ENCODE measurements at regions not wholly inside any gene's neighbourhood (a gene's known extent, or its start where the extent isn't known, plus 50 kb on each side); places are given as distances from the start of the nearest gene placed in this dataset.

GRCh38 chr9:28671000-28671399, 1097.7 kb upstream of the C9orf72 start:
- TF ChIP-seq EZH2phosphoT487 (IDR thresholded peaks at IDR 0.05; ENCODE audit: borderline replicate concordance) (no peak), CTCF (conservative IDR thresholded peaks at IDR 0.05; ENCODE audit: low read length) (no peak)

GRCh38 chr9:28678097-28678496, 1104.8 kb upstream of the C9orf72 start:
- H3K9me3 ChIP-seq (ENCODE audit: insufficient read depth, low read depth, low read length), result no peaks in the 10 kb centered on the region
- H4K20me1 ChIP-seq (ENCODE audit: insufficient read depth, low read length, poor library complexity, severe bottlenecking), result no peaks in the 10 kb centered on the region
- H3K4me1 ChIP-seq (ENCODE audit: insufficient read depth, low read length, poor library complexity, severe bottlenecking), result no peaks in the 10 kb centered on the region
- no peaks in the 10 kb centered on the region for H3F3A ChIP-seq (ENCODE audit: low read depth)
- no peak overlapping the region for H2AFZ ChIP-seq (ENCODE audit: low read length)
- no peaks in the 10 kb centered on the region for H3K36me3 ChIP-seq (ENCODE audit: insufficient read depth, low read length)
- no peaks in the 10 kb centered on the region for H3K27me3 ChIP-seq (ENCODE audit: insufficient read depth, low read length, poor library complexity, severe bottlenecking)
- no peak overlapping the region for H3K9ac ChIP-seq (ENCODE audit: low read depth, low read length, poor library complexity, severe bottlenecking)
- no peaks in the 10 kb centered on the region for H3K79me2 ChIP-seq (ENCODE audit: insufficient read depth, low read length)
- no peak overlapping the region for H3K4me3 ChIP-seq (ENCODE audit: low read length, poor library complexity, severe bottlenecking)
- H3K9me2 ChIP-seq (replicated peaks; ENCODE audit: low read depth, low read length), result no peaks in the 10 kb centered on the region
- H3K4me2 ChIP-seq (ENCODE audit: low read depth, low read length, poor library complexity, severe bottlenecking), result no peak overlapping the region
- TF ChIP-seq CTCF (conservative IDR thresholded peaks at IDR 0.05; ENCODE audit: low read length) (no peak), EZH2phosphoT487 (IDR thresholded peaks at IDR 0.05; ENCODE audit: borderline replicate concordance) (no peak)

More at GRCh38 chr9:28671000-28671399, 1097.7 kb upstream of the C9orf72 start:
- H2AFZ ChIP-seq (ENCODE audit: low read length), result no peak overlapping the region
- H3F3A ChIP-seq (ENCODE audit: low read depth), result no peaks in the 10 kb centered on the region
- no peaks in the 10 kb centered on the region for H3K36me3 ChIP-seq (ENCODE audit: insufficient read depth, low read length)
- no peaks in the 10 kb centered on the region for H3K9me3 ChIP-seq (ENCODE audit: insufficient read depth, low read depth, low read length)
- H3K4me1 ChIP-seq (ENCODE audit: insufficient read depth, low read length, poor library complexity, severe bottlenecking), result no peaks in the 10 kb centered on the region
- H4K20me1 ChIP-seq (ENCODE audit: insufficient read depth, low read length, poor library complexity, severe bottlenecking), result no peaks in the 10 kb centered on the region
- H3K9ac ChIP-seq (ENCODE audit: low read depth, low read length, poor library complexity, severe bottlenecking), result no peak overlapping the region
- H3K27me3 ChIP-seq (ENCODE audit: insufficient read depth, low read length, poor library complexity, severe bottlenecking), result no peaks in the 10 kb centered on the region
- no peak overlapping the region for H3K4me2 ChIP-seq (ENCODE audit: low read depth, low read length, poor library complexity, severe bottlenecking)
- H3K79me2 ChIP-seq (ENCODE audit: insufficient read depth, low read length), result no peaks in the 10 kb centered on the region
- no peaks in the 10 kb centered on the region for H3K9me2 ChIP-seq (replicated peaks; ENCODE audit: low read depth, low read length)
- H3K4me3 ChIP-seq (ENCODE audit: low read length, poor library complexity, severe bottlenecking), result no peak overlapping the region

GRCh38 chr9:28688172-28688571, 1114.9 kb upstream of the C9orf72 start:
- TF ChIP-seq EZH2phosphoT487 (IDR thresholded peaks at IDR 0.05; ENCODE audit: borderline replicate concordance) (no peak), CTCF (conservative IDR thresholded peaks at IDR 0.05; ENCODE audit: low read length) (no peak)

More at GRCh38 chr9:28688172-28688571, 1114.9 kb upstream of the C9orf72 start:
- Histone ChIP-seq H3K9ac (ENCODE audit: low read depth, low read length, poor library complexity, severe bottlenecking) (no peak overlapping the region), H3K36me3 (ENCODE audit: insufficient read depth, low read length) (no peaks in the 10 kb centered on the region), H3K9me2 (replicated peaks; ENCODE audit: low read depth, low read length) (no peaks in the 10 kb centered on the region), H4K20me1 (ENCODE audit: insufficient read depth, low read length, poor library complexity, severe bottlenecking) (no peaks in the 10 kb centered on the region), H3K79me2 (ENCODE audit: insufficient read depth, low read length) (no peaks in the 10 kb centered on the region), H3K4me3 (ENCODE audit: low read length, poor library complexity, severe bottlenecking) (no peak overlapping the region), H3K4me1 (ENCODE audit: insufficient read depth, low read length, poor library complexity, severe bottlenecking) (no peaks in the 10 kb centered on the region), H3K9me3 (ENCODE audit: insufficient read depth, low read depth, low read length) (no peaks in the 10 kb centered on the region), H3K27me3 (ENCODE audit: insufficient read depth, low read length, poor library complexity, severe bottlenecking) (no peaks in the 10 kb centered on the region), H3K4me2 (ENCODE audit: low read depth, low read length, poor library complexity, severe bottlenecking) (no peak overlapping the region), H3F3A (ENCODE audit: low read depth) (no peaks in the 10 kb centered on the region), H2AFZ (ENCODE audit: low read length) (no peak overlapping the region)

Data from Loucy (cell line).